ENCODE measurements at regions not wholly inside any gene's neighbourhood (a gene's known extent, or its start where the extent isn't known, plus 50 kb on each side); places are given as distances from the start of the nearest gene placed in this dataset.

DNA sequence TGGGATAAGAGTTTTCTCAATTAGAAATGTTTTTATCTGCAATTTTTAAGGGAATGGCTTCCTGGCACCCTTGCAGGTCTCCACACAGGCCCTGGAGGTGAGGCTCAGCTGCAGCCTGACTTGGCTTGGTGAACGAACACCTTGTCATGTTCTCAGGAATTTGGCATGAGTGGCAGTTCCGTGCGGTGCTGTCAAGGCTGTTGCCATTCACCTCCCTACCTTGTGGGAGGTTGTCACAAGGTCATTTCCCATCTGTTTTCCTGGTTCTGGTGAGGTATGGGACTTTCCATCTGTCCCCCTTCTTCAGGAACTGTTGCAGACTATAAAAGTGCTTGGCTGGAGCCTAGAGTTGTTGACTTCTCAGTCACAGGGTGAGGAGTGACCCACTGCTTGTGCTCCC, 82.9 kb downstream of the ELOVL4 start:
- no peak for DNase-seq

DNA sequence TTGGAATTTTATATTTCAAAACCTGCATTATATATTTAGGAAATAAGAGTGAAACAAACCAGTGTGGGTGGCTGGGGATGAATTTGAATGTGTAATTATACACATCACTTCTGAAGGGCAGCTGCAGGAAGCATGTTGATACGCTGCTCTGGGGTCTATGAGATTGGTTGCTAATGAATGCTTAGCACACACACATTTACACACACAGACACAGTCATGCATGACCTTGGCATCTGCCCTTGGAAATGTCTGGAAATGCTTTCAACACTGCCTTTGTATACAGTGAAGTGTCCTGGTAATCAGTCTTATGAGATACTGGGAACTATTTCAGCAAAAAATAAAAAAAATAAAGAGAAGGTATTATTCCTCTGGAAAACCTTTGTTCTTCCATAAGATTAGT, 83.4 kb downstream of the ELOVL4 start:
- peak; percentile 5 for DNase-seq

DNA sequence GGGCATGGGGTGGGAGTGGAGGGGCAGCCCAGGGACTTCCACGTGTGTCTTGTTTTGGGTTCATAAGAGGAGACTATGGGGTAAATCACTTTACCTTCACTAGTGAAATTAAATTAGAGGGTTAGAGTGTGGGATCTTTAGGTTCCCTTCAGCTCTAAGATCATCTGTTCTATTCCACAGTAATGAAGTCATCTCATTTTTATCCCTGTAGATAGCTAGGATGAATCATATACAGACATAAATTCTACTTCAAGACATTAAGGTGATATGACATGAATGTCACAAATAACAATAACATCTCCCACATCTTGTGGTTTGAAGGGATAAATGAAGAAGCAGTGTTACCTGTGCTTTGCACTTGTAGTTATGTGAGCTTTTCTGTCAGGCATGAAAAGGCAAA, 83.8 kb downstream of the ELOVL4 start:
- no peak for DNase-seq

DNA sequence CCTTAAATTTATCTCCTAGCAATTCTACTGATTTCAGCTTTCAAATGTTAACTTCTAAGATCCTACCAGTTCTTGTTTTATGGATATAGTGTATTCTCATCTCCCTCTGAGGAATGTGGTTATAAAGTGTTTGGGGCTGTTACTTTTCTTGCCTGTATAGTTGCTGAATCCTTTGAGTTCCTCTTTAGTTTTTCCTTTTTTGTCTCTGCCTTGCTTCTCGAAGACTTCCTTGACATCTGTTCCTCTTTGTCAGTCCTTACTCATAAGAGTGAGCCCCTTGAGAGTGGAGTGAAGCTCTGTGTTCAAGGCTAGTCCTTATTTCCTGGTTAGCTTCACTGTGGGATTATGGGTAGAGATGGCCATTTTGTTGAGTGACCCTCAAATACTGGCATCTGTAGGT, 84.6 kb downstream of the ELOVL4 start:
- no peak for DNase-seq

DNA sequence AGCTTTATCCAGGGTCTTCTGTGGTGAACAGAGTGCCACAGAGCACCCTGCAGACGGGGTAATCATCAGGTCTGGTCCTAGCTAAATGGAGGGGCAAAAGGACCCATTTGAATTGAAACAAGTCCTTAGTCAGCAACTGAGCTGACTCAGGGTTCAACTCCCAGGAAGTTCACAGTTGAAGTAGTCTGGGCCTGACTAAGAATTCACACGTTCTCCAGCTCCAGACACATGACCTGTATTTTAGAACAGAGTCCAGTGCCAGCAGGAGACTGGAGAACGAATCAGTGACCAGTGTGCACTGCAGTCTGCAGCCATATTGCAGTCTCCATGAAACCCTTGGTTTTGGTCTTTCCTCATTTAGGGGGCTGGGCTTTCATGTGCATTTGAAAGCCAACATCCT, 85.2 kb downstream of the ELOVL4 start:
- DNase-seq, result no peak

DNA sequence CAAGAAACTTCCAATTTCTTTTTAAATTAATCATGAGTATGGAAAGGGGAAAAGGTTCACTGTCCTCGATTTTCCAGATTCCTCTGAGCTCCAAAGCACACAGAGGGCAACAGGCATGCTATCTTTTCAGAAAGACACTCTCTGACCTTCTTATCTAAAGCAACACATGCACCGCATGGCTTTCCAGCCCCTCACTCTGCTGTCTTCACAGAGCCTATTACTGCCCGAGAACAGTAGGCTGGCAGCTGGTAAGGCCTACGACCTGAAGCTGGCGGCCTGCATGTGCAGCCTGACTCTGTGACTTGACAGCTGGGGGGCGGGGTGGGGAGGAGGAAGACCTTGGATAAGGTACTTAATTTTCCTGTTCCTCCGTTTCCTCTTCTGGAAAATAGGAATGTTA, 86.3 kb downstream of the ELOVL4 start:
- DNase-seq, result no peak

DNA sequence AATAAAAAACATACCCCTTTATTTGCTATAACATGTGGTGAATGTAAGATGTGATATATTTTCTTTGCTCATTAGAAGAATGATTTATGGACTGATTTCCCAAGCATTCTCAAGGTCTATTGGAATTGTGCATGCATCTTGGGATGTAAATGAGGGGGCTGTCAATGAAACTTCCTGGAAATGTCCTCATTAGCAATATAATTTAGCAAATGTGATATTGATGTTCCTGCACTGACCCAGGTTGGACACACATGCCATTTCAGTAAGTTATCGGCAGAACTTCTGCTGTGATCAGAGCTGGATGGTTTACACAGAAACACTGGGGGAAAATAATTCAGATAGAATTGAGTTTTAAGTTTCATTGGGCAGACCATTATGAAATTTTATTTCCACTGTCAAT, 99.9 kb downstream of the ELOVL4 start:
- no peak for DNase-seq

DNA sequence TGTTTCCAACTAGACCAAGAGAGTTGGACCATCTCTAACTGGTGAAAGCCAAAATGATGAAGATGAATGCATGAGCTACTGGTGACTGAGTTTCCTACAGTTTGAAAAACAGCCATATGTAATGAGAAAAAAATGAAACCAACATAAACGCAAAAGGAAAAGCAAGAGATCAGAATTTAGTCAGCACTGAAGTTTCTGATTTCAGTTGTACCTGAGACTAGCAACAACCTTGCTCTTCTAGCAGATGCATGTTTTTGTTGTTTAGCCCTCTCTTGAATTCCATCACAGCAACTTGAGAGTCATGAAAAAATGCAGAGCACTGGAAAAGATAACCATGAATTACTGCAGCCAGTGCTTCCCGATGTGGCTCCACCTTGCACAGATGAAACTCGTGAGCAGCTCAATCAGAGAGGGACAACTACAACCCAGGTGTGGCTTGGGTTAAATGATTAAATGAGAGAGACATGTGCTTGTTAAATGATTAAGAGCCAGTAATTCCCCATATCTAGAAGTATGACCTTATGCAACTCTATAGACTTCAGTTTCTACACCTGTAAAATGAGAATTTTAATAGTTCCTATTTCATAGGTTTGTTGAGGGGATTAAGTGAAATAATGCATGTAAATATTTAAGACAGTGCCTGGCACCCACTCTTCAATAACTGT, 104.8 kb downstream of the ELOVL4 start:
- no peak for DNase-seq

DNA sequence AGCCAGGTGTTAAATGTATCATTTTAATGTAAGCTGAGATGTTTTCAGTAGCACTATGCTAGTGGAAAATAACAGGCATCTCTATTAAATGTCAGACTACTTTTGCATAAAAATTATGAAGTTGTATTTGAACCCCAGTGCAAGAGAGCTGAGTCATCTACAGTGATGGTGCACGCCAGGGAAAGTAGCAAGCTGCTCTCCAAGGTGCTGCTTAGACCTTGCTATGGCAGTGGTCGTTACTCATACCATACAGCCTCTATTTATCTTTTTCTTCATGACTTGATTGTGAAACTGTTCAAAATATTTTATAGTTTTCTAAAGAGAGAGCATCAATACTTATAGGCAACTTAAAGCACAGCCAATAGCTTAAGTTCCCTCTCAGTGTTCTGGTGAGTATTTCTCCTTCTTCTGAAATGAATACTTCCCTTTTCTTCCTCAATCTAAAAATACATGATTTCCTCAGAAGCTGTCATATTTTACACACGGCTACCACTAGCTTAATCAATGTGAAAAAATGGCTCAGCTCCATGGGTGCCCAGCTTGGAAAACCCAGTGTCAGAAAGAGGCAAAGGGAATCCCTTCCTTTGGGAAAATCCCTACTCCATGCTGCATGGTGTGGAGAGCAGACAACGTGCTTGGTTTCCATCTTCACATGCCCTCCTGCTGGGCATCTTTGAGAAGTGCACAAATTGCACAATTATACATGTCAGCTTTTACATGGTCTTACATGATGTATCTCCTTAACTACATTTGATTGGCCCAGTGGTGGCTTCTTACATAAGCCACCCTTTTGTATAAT, 105.6 kb downstream of the ELOVL4 start:
- DNase-seq, result no peak

DNA sequence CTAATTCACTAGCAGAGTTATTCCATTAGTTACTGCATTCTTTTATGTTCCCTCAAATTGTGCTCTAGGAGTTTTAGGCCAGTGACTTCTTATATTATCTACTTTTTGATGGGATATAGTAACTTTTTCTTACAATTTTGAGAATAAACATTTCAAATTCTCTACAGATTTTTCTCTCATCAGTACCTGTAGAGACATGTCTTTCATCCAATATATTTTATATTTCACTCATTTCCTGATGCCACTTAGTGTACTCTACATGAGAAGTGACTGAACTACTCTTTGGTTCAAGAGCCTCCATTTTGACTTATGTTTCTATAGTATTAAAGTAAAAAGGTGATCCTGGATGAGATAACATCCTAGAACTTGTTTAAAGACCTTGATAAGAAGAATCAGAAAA, 108.5 kb downstream of the ELOVL4 start:
- DNase-seq, result no peak

DNA sequence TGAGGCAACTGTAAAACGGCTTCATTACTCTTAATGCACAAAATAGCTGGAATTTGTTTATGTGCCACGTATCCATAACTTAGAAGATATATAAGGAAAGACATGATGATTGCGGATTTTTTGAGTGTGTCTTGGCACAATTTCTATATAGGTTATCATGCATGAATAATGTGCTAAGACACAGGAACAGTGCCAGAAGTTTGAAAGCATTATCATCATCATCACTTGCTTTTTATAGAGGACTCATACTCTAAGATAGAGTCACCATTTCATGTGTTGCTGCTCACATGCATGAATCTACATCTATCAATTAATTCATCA, 113.4 kb downstream of the ELOVL4 start:
- no peak for DNase-seq

DNA sequence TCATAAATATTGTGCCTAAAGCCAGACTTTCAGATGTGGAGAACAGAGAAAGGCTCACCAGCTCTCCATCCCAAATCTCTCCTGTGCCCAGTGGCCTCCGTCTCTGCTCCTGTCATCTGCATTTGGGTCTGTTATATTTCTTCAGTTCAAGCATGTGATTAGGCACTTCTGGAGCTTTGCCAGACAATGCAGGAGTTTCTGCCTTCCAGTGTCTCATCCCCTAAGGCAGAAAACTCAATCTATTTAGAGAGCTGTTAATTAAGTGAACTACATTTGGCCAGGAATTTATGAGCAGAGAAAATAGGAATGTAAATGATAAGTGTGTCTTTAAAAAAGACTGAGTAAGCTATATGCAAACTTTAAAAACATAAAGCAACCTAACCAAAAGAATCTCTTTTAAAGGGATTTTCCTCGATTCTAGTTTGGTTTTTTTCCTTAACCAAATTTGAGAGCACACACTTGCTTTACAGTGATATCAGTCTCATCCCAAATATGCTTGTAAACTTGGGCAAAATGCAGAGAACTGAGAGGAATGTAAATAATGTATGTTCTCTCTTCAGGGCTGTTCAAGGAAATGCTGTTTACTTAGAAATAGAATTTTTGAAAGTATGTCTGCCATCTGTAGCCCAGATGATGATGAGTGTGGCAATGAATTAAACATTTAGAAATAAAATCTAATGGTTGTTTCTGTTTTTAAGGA, 113.9 kb downstream of the ELOVL4 start:
- no peak for DNase-seq

DNA sequence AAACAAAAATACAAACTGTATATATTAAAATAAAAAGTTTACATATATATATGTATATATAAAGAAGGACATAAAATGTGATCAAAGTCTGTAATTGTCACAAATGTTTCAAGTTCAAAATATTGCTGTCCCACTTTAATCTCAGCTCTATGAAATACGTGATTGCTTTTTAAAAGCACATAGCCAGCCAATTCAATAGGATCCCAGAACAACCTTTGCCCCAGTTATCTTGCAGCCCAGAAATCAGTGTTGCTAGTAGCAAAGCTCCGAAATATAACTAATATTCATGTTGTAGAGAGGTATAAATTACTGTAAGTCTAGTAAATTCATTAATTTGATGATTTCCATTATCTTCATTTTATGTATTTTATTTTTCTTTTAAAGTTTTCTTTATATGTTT, 114.6 kb downstream of the ELOVL4 start:
- no peak for DNase-seq

DNA sequence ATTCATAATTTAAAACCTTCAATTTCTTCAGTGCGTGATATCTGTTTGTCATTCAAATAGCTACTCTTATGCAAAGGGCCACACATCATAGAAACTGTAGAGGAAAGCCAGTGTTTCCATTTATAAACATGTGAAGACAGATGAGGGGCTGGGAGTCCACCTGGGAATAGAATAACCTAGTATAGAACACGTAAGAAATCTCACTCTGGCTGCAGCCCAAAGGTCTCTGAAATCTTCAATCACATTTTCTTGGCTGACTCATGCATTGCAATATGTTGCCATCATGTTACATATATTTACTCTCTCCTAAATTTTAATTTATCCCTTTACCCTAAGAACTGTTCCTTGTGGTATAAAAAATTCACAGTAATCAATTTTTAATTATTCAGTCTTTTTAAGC, 123.2 kb downstream of the ELOVL4 start:
- DNase-seq, result no peak

DNA sequence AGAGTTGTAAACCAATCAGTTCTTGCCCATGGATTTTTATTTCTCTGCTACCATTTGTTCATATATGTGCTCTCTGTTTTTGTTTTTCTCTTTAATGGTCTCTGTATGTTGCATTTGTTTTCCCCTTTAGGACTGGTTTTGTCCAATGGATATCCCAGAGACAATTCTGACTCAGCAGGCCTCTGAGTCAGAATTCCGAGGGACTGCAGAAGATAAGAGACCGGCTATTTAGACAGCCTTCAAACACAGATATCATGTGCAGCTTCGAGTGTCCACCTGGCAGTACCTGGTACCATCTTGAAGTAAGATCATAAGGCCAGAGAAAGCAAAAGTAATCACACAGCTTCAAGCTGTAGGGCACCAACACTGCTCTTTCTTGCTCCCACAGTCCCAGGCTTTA, 125.5 kb downstream of the ELOVL4 start:
- DNase-seq, result no peak

DNA sequence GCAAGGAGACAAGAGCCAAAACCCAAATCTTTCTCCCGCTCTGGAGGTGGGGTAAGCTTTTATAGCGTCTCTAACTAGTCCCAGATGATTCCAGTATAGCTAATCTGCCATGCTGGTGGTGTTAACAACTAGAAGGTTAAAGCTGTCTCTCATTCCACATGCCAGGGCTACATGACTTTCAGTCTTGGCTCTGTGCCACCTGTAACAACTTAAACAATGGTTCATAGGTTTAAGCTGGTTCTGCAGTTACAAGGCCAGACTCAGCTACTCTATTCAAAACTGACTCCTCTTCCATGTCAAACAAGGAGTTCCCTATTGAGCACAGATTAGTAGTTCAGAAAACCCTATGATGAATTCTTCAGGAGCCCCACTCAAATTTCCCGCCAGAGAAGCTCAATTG, 128.9 kb downstream of the ELOVL4 start:
- no peak for DNase-seq

DNA sequence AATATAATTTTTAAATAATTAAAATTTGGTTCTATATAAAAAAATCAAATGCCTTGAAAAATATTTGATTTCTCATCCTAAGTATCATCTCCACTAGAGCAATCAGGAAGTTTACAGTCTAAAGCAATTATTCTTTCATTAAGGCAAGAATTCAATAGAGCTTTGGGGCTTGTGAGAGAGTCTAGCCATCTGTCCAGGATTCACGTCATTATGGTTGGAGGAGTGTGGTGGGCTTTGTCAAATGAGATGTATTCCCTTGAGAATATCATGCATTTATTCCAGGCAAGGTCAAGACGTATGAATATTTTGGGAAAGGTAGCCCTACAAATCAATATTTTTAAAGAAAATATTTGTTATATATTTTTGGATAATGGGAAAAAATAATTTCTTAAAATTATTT, 132.4 kb downstream of the ELOVL4 start:
- DNase-seq, result no peak

DNA sequence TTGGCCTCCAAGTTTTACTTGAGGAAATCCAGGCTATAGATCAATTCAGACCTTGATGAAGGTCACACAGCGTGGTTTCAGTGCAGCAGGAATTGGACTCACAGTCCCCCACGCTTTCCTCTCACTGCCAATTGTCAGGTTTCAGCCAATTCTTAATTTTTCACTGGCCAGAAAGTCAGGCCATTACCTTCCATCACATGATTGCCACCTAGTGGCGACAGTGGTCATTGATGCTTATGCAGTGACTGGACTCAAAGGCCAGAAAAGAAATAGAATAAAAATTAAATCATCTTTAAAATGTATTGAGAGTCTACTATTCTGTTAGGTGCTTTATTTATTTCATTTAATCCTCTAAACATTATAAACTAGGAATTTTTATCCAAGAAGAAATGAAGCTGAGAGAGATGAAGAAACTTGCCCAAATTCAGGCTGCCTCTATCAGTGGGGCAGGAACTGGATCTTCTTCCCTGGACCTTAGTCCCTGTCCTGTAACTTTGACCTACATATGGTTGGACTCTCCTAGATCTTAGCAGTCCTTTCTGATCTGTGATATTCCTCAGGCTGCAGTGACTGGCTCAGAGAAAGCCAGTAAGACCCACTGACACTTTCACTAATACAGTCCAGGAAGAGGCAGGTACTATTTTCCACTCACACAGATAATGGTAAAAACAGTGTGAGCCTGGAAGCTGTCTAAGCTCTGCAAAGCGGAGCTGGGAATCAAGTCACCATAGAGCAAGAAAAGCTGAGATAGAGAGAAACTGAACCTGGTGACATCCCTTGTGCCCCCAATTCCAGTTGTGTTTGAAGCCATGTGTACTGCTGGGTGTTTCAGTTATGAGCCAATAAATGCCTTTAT, 133.3 kb downstream of the ELOVL4 start:
- peak; percentile 71 for DNase-seq

DNA sequence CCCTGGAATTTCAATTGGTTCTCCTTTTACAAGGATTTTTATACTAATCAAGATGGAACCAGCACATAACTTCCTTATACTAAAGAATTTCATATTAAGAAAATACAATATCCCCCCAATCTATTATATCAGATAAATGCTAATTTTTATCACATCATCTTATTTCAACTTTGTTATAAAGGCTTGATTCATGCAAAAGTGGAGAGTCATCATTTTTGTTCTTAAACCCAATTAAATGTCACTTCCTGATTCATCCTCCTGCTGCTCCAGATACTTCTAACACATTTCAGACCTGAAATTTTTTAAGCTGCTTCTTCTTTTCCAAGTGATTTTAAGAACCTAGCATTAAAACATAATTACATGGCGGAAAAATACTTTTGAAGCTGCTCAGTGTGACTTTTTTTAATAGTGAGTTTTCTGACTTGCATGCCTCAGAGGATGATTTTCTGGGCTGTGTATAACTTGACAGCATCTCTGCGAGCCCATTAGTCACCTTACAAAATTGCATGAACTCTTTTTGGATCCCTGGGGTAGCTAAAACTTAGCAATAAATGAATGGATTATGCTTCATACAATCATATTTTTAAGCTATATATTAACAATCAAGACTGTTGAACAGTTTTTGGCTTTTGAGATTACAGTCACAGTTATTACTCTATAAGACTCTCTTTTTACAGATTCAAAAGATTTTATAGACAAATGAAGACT, 134.1 kb downstream of the ELOVL4 start:
- no peak for DNase-seq

DNA sequence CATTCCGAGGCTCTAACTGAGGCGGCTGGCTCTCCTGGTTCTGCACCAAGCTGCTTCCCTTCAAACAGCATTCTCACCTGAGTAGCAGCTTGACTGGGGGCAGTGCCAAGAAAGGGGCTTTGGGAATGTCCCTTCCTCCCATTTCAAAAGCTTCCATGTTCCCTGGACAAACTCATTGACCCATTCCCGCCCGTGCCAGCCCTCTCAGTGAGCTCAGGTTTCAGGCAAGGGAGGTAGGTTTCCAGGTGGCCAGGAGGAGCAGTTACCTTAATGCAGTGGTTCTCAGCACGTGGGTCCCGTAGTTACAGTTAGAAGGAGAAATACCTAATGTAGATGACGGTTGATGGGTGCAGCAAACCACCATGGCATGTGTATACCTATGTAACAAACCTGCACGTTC, 135.2 kb downstream of the ELOVL4 start:
- DNase-seq, result no peak

DNA sequence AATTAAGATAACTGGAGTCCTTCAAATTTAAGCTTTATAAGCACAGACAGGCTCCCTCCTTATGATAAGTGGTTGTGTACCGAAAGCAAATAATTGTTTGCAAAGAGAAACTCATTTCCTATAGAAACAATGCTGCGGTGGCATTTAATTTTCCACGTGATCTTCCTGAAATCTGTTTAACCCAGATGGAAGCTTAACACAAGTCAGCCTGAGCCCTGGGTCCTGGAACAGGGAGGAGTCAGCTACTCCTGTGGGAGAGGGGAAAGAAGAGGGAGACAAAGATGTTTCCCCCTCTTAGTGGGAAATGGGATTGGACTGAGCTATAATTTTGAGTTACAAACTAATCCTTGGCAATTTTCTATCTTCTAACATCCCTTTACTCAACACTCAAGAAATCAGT, 136.5 kb downstream of the ELOVL4 start:
- DNase-seq, result peak; percentile 56

DNA sequence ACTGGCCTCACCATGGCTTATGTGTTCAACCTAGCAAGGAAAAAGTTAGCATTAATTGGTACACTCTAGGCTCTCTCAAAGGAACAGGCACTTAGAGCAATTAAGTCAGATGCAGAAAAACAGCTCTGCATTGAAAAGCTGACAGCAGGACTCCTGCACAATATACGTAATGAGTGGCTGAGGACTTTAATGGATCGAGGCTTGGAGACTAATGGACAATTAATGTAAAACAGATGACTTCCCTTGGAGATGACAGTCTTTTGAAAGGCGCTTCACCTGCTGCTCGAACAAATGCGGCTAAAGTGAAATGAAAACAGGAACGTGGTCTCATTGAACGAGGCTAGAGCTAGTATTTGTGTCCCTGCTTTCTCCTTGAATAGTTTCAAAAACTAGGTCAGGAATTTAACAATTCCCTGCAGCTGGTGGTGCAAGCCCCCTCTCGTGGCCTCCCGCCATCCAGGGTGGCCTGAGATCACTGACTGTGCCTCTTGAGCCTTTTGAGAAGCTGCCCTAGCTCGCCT, 137.1 kb downstream of the ELOVL4 start:
- peak; percentile 95 for DNase-seq

DNA sequence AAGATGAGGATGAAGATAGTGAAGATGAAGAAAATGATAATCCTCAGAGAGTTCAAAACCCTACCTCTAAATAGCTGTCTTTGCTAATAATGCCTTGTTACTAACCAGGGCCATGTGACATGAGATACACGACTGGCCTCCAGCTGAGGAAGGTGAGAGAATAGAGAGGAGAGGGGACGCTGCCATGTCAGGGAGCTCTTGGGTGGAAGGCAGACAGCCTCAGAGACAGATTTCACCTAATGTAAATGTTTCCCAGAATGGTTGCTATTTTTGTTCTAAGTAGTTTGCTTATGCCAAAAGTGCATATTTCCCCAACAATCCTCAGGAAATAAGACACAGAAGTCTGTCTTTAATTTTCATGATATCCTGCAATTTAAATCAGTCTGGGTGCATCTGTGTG, 138.4 kb downstream of the ELOVL4 start:
- no peak for DNase-seq

Measured in NCI-H1092 (cell line).